ENCODE measurements at regions not wholly inside any gene's neighbourhood (a gene's known extent, or its start where the extent isn't known, plus 50 kb on each side); places are given as distances from the start of the nearest gene placed in this dataset.
A peak's percentile ranks its signal among the peaks of the same experiment; 100 is the strongest.

DNA sequence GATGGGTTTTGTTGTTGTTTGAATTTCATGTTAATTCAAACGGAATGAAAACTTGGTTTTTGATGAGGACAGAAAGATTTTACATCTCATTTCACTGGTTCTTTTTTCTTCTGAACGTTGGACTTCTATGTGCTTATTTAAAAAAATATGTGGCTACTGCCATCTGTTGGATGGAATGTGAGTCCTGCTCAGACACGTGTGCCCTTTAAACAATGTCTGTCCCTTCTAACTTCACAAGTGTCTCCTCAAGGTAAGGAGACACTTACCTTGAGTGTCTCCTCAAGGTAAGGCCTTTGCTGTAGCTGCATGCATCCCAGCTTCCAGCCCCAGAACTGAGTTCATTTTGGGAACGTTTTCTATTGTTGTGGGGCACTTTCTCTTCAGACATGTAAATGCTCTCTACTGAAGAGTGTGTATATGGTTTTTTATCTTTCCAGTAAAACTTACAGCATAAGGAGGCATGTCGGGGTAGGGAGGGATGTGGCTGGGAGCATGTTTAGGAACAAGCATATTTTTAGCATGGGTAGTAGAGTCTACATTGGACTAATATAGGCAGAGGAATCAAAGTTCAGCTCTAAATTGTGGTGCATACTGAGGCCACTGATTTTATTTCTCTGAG, 63.1 kb upstream of the UBE3A start:
- no peak overlapping the region for H3K4me3 ChIP-seq
- H3K9me3 ChIP-seq: no peaks in the 10 kb centered on the region
- H3K27ac ChIP-seq: no peak overlapping the region
- intact Hi-C loops (cut with DNase I; ENCODE audit: low total_unique reads): no loop called here
- no peaks in the 10 kb centered on the region for H3K36me3 ChIP-seq
- no peaks in the 10 kb centered on the region for H3K27me3 ChIP-seq
- no peak for DNase-seq
- H3K4me1 ChIP-seq: no peaks in the 10 kb centered on the region
- TF ChIP-seq, protein P1, sequence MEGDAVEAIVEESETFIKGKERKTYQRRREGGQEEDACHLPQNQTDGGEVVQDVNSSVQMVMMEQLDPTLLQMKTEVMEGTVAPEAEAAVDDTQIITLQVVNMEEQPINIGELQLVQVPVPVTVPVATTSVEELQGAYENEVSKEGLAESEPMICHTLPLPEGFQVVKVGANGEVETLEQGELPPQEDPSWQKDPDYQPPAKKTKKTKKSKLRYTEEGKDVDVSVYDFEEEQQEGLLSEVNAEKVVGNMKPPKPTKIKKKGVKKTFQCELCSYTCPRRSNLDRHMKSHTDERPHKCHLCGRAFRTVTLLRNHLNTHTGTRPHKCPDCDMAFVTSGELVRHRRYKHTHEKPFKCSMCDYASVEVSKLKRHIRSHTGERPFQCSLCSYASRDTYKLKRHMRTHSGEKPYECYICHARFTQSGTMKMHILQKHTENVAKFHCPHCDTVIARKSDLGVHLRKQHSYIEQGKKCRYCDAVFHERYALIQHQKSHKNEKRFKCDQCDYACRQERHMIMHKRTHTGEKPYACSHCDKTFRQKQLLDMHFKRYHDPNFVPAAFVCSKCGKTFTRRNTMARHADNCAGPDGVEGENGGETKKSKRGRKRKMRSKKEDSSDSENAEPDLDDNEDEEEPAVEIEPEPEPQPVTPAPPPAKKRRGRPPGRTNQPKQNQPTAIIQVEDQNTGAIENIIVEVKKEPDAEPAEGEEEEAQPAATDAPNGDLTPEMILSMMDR (IDR thresholded peaks at IDR 0.05): peak; percentile 41 to 53 (median 47)
- no peak for TF ChIP-seq POLR2A (IDR thresholded peaks at IDR 0.05)

- Histone ChIP-seq H3K36me3 (no peaks in the 10 kb centered on the region), H3K4me3 (no peak overlapping the region), H3K27me3 (no peaks in the 10 kb centered on the region), H3K9me3 (no peaks in the 10 kb centered on the region), H3K27ac (no peak overlapping the region), H3K4me1 (no peaks in the 10 kb centered on the region)
- intact Hi-C loops (cut with DNase I; ENCODE audit: low total_unique reads): no loop called here
- TF ChIP-seq POLR2A (IDR thresholded peaks at IDR 0.05): no peak
- TF ChIP-seq, protein P1 (IDR thresholded peaks at IDR 0.05): no peak
- no peak for DNase-seq
Observed at GRCh38 chr15:25498835-25499234, 60.0 kb upstream of the UBE3A start.

- TF ChIP-seq, protein P1 (IDR thresholded peaks at IDR 0.05): no peak
- no peak for TF ChIP-seq POLR2A (IDR thresholded peaks at IDR 0.05)
- intact Hi-C loops (cut with DNase I; ENCODE audit: low total_unique reads): no loop called here
Observed at GRCh38 chr15:25497934-25498333, 59.1 kb upstream of the UBE3A start.

DNA sequence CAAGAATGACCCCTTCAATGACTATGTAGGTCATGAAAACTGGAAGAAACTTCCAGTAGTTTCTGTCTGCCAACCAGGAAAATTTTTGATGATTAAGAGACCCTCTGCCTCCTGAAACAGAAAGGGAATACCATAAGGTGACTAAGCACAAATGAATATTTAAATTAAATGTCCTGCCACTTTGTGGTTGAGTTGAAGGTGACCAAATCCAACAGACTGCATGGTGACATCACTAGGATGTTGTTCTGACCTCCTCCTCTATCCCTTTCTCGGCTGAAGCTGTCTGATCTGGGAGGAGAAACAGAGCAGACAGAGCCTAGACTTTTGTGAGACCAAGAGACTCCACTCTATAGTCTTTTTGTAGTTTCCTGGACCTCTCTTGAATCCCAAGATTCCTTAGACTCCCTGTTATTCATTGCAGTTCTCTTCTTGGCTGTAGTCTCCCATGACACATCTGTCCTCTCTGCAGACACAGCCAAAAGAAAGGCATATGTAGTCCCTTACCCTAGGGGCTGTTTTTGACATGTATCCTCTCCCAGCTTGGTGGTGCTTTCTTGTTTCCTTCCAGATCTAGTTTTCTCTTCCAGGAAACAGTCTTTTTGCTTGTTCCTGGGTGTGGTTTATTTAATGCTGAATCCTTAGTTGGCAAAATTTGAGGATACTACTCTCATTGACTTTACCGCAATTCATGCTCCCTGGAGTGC, 55.2 kb upstream of the UBE3A start:
- Histone ChIP-seq H3K4me1 (no peaks in the 10 kb centered on the region), H3K36me3 (no peaks in the 10 kb centered on the region), H3K9me3 (peaks cover 0 to 23% of the 10 kb centered on the region in 2 donors), H3K27ac (no peak overlapping the region), H3K27me3 (no peaks in the 10 kb centered on the region), H3K4me3 (no peak overlapping the region)
- DNase-seq: no peak
- intact Hi-C loops (cut with DNase I; ENCODE audit: low total_unique reads): no loop called here
- TF ChIP-seq POLR2A (IDR thresholded peaks at IDR 0.05): no peak
- TF ChIP-seq, protein P1 (IDR thresholded peaks at IDR 0.05): no peak

More at GRCh38 chr15:25497934-25498333, 59.1 kb upstream of the UBE3A start:
- H3K27me3 ChIP-seq: no peaks in the 10 kb centered on the region
- no peaks in the 10 kb centered on the region for H3K9me3 ChIP-seq
- H3K4me1 ChIP-seq: no peaks in the 10 kb centered on the region
- no peaks in the 10 kb centered on the region for H3K36me3 ChIP-seq
- H3K27ac ChIP-seq: no peak overlapping the region
- no peak for DNase-seq
- H3K4me3 ChIP-seq: no peak overlapping the region

DNA sequence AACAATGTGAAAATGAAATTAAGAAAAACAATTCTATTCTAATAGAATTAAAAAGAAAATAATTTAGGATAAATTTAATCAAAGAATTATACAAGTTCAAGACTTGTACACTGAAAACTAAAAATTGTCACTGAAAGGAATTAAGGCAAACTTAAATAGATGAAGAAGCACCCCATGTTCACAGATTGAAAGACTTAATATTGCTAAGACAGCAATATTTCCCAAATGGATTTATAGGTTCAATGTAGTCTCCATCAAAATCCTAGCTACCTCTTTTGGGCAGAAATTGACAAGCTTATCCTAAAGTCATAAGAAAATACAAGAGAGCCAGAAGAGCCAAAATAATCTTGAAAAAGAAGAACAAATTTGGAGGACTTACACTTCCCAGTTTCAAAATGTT, 53.5 kb upstream of the UBE3A start:
- TF ChIP-seq POLR2A (IDR thresholded peaks at IDR 0.05): no peak
- TF ChIP-seq, protein P1 (IDR thresholded peaks at IDR 0.05): no peak
- Histone ChIP-seq H3K27ac (no peak overlapping the region), H3K36me3 (no peaks in the 10 kb centered on the region), H3K27me3 (no peaks in the 10 kb centered on the region), H3K9me3 (peaks cover 0 to 23% of the 10 kb centered on the region in 2 donors), H3K4me3 (no peak overlapping the region), H3K4me1 (no peaks in the 10 kb centered on the region)
- DNase-seq: no peak
- intact Hi-C loops (cut with DNase I; ENCODE audit: low total_unique reads): no loop called here
